Gastrocnemius medialis (tissue), 4 donors: ENCODE measurements at regions not wholly inside any gene's neighbourhood (a gene's known extent, or its start where the extent isn't known, plus 50 kb on each side); places are given as distances from the start of the nearest gene placed in this dataset.

Experiments
- ATAC-seq, 2 donors: fragments of 150-250 bp; one replicate each; pipeline ENCODE4 v1.9.1; 2016
- DNase-seq, 2 donors: peaks; one replicate each; pipeline ENCODE4 v3.0.0-alpha.2; 2019
- H3K27ac ChIP-seq, 4 donors: fragments of 200-600 bp; sonication (generic); 1 replicate in 1 of 4; 2 replicates in 3 of 4; pipeline ENCODE4 v1.5.1; 2016 to 2018; ENCODE audit warnings: mild to moderate bottlenecking in 2 of 4, moderate library complexity in 1 of 4
- H3K27me3 ChIP-seq, 3 donors: fragments of 200-600 bp; sonication (generic) in 2 of 3; 1 replicate in 1 of 3; 2 replicates in 2 of 3; pipeline versions ENCODE4 v1.5.1 to v1.6.0; 2016 to 2019; ENCODE audit warnings: mild to moderate bottlenecking in 1 of 3, moderate library complexity in 1 of 3
- H3K36me3 ChIP-seq, 2 donors: fragments of 200-600 bp; sonication (generic) in 1 of 2; one replicate each; pipeline ENCODE4 v1.5.1; 2017 to 2018
- H3K4me1 ChIP-seq, 2 donors: fragments of 200-600 bp; sonication (generic) in 1 of 2; one replicate each; pipeline ENCODE4 v1.5.1; 2016 to 2017; ENCODE audit warnings: mild to moderate bottlenecking in 2 of 2
- H3K4me3 ChIP-seq, 4 donors: fragments of 200-600 bp; sonication (generic) in 3 of 4; 1 replicate in 1 of 4; 2 replicates in 3 of 4; pipeline ENCODE4 v1.5.1; 2016 to 2019; ENCODE audit warnings: mild to moderate bottlenecking in 2 of 4
- H3K9me3 ChIP-seq, 3 donors: fragments of 200-600 bp; sonication (generic) in 2 of 3; 1 replicate in 1 of 3; 2 replicates in 2 of 3; pipeline ENCODE4 v1.5.1; 2016 to 2019
- CTCF ChIP-seq, 5 experiments: fragments of 450-650 bp in 3 of 5; fragments of 200-600 bp in 2 of 5; sonication (generic) in 2 of 5; IDR thresholded peaks in 4 of 5; conservative IDR thresholded peaks in 1 of 5; 1 replicate in 4 of 5; 2 replicates in 1 of 5; pipeline ENCODE4 v1.5.1; 2016 to 2019; ENCODE audit warnings: antibody characterized with exemption in 5 of 5, mild to moderate bottlenecking in 3 of 5, moderate library complexity in 3 of 5
- POLR2A ChIP-seq, 2 donors: fragments of 450-650 bp; IDR thresholded peaks; one replicate each; pipeline ENCODE4 v1.6.1; 2017; ENCODE audit warnings: antibody characterized with exemption in 2 of 2, mild to moderate bottlenecking in 2 of 2, moderate library complexity in 2 of 2
- in situ Hi-C, 4 donors: fragments of 200-750 bp; cut with MboI; loops; one replicate each; pipeline versions ENCODE4 v1.15.0 to v1.8.0; 2017; ENCODE audit warnings: low sequenced_read_pairs in 4 of 4
- intact Hi-C: fragments of 100-400 bp; cut with DNase I; formaldehyde crosslinking; loops from one replicate; pipeline ENCODE4 v1.15.1; 2023; ENCODE audit warnings: low total_unique reads

DNA sequence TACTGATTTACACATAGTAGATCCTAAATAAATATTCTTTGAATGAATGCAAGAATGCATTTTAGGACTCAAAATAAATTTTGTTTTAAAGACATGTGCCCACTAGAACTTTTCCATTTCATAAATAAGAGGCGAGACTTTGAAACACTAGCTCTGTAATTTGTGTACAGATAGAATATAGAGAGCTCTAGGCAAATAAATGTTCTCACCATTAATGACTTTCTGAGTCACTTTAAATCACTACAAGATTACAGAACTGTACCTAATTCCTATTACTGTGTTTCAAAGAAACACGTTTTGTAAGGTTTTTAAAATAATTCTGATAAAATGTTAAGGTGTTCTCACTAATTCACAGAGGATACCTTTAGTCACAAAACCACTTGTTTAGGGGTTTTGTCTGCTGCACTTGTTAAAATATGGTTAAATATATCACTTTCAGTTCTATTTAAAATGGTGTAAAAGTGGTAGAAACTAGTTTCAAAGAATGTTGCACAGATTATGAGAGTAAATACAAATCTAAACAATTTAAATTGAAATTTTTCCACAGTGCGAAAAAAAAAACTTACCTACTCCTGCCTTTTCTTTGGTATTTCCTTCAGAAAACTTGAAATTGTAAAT lies 158.7 kb upstream of the ZC3H15 start:
- H3K27ac ChIP-seq: no peak overlapping the region
- H3K4me3 ChIP-seq: no peak overlapping the region
- no peaks in the 10 kb centered on the region for H3K27me3 ChIP-seq
- intact Hi-C loops: no loop called here
- ATAC-seq (no peak), DNase-seq (no peak)
- no peak for TF ChIP-seq CTCF (IDR thresholded peaks at IDR 0.05 in 4 of 5, conservative IDR thresholded peaks at IDR 0.05 in 1 of 5)
- TF ChIP-seq POLR2A (IDR thresholded peaks at IDR 0.05): no peak
- H3K4me1 ChIP-seq: no peaks in the 10 kb centered on the region
- in situ Hi-C loops: no loop called here
- H3K9me3 ChIP-seq: no peaks in the 10 kb centered on the region
- H3K36me3 ChIP-seq: no peaks in the 10 kb centered on the region

DNA sequence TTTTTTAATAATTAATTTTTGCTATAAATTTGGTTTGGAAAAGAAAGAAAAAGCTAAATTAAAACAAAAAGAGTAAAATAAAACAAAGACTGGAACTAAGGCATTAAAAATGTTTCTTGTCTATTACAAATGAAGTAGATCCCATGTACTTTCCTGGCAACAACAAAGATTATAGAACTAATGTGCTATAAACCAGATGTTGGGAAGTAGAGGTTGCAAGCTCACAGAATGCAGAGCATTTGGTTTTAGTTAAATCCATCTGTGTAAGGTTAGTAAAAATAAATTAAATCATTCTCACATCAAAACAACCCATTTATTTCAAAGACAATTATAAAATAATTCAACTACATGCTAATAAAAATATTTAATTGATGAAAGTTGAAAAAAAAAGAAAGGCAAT lies 157.2 kb upstream of the ZC3H15 start:
- H3K27ac ChIP-seq: no peak overlapping the region

DNA sequence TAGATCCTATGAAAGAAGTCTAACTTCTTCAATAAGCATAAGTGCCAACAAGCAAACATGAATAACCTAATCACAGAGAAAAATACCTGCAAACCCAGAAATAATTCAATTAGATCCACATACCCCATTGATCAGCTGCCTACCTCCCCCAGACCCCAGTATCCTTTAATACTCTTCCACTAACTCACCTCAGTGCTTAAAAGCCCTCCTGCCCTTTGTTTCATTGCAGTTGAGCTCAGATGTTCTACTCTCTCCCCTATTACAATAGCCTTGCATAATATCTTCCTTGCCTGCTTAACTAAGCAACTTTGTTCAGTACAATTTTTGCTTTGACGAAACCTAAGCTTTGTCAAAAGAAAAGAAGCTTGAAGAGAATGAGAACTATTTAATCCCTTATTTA lies 156.0 kb upstream of the ZC3H15 start:
- Histone ChIP-seq H3K27ac (no peak overlapping the region), H3K9me3 (no peaks in the 10 kb centered on the region), H3K27me3 (no peaks in the 10 kb centered on the region), H3K4me3 (no peak overlapping the region), H3K36me3 (no peaks in the 10 kb centered on the region), H3K4me1 (no peaks in the 10 kb centered on the region)
- ATAC-seq (no peak), DNase-seq (no peak)
- in situ Hi-C loops (no loop called here), intact Hi-C loops (no loop called here)
- no peak for TF ChIP-seq POLR2A (IDR thresholded peaks at IDR 0.05)
- TF ChIP-seq CTCF (IDR thresholded peaks at IDR 0.05 in 4 of 5, conservative IDR thresholded peaks at IDR 0.05 in 1 of 5): no peak

More for the DNA sequence above, 157.2 kb upstream of the ZC3H15 start:
- H3K27me3 ChIP-seq: no peaks in the 10 kb centered on the region
- DNase-seq (no peak), ATAC-seq (no peak)
- no peaks in the 10 kb centered on the region for H3K4me1 ChIP-seq
- H3K36me3 ChIP-seq: no peaks in the 10 kb centered on the region
- TF ChIP-seq POLR2A (IDR thresholded peaks at IDR 0.05) (no peak), CTCF (IDR thresholded peaks at IDR 0.05 in 4 of 5, conservative IDR thresholded peaks at IDR 0.05 in 1 of 5) (no peak)
- no peaks in the 10 kb centered on the region for H3K9me3 ChIP-seq
- intact Hi-C loops (no loop called here), in situ Hi-C loops (no loop called here)
- H3K4me3 ChIP-seq: no peak overlapping the region

DNA sequence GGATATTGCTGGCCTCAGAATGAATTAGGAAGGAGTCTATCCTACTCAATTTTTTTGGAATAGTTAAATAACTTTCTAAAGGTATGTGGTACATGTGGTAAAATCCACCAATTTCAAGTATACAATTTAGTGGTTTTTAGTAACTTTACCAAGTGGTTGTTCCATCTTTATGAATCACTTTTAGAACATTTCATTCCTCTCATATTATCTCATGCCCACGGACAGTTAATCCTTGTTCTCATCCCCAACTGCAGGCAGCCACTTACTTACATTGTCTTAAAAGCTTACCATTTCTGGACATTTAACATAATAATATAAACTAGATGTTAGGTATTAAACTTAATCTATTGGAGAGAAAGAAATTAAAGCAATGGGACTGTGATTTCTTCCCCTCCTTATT lies 146.3 kb upstream of the ZC3H15 start:
- Histone ChIP-seq H3K36me3 (no peaks in the 10 kb centered on the region), H3K4me3 (no peak overlapping the region), H3K27ac (no peak overlapping the region), H3K27me3 (no peaks in the 10 kb centered on the region), H3K4me1 (no peaks in the 10 kb centered on the region), H3K9me3 (no peaks in the 10 kb centered on the region)
- in situ Hi-C loops: no loop called here
- no peak for ATAC-seq
- TF ChIP-seq POLR2A (IDR thresholded peaks at IDR 0.05): no peak
- TF ChIP-seq CTCF (IDR thresholded peaks at IDR 0.05 in 4 of 5, conservative IDR thresholded peaks at IDR 0.05 in 1 of 5): no peak
- DNase-seq: no peak
- intact Hi-C loops: no loop called here

- DNase-seq: no peak
- no peak for TF ChIP-seq CTCF (IDR thresholded peaks at IDR 0.05 in 4 of 5, conservative IDR thresholded peaks at IDR 0.05 in 1 of 5)
- TF ChIP-seq POLR2A (IDR thresholded peaks at IDR 0.05): no peak
- no peaks in the 10 kb centered on the region for H3K9me3 ChIP-seq
- H3K4me3 ChIP-seq: no peak overlapping the region
- intact Hi-C loops: no loop called here
- in situ Hi-C loops: no loop called here
- no peak for ATAC-seq
- peaks cover 2 to 4% of the 10 kb centered on the region in 2 donors for H3K4me1 ChIP-seq
- H3K36me3 ChIP-seq: no peaks in the 10 kb centered on the region
- H3K27me3 ChIP-seq: no peaks in the 10 kb centered on the region
- H3K27ac ChIP-seq: no peak overlapping the region
Measured at GRCh38 chr2:186342029-186342428, 144.0 kb upstream of the ZC3H15 start.
